Adrenal gland (tissue), 9 donors: ENCODE measurements at regions not wholly inside any gene's neighbourhood (a gene's known extent, or its start where the extent isn't known, plus 50 kb on each side); places are given as distances from the start of the nearest gene placed in this dataset.
"Not testable (repeated sequence)": the region's sequence is repeated elsewhere in the genome, so short reads cannot be mapped to it uniquely, and the experiment has no call there.

Source experiments
- DNase-seq, 7 donors: peaks; one replicate each; pipeline ENCODE4 v3.0.0-alpha.2; 2019 to 2020
- H3K27ac ChIP-seq, 5 donors: fragments of 200-600 bp; sonication (generic) in 4 of 5; 1 replicate in 3 of 5; 2 replicates in 2 of 5; pipeline versions ENCODE4 v1.5.1 to v1.8.0; 2016 to 2020; ENCODE audit warnings: mild to moderate bottlenecking in 1 of 5
- H3K27me3 ChIP-seq: fragments of 200-600 bp; 2 replicates; pipeline ENCODE4 v1.8.0; 2021
- H3K36me3 ChIP-seq, 2 donors: fragments of 200-600 bp; replicated peaks in 1 of 2; 1 replicate in 1 of 2; 2 replicates in 1 of 2; pipeline versions ENCODE4 v1.5.1 to v1.8.0; 2018 to 2022
- H3K4me1 ChIP-seq, 2 donors: fragments of 200-600 bp; replicated peaks in 1 of 2; 1 replicate in 1 of 2; 2 replicates in 1 of 2; pipeline versions ENCODE4 v1.5.1 to v1.8.0; 2018 to 2021
- H3K4me3 ChIP-seq, 4 donors: fragments of 200-600 bp; sonication (generic) in 3 of 4; one replicate each; pipeline ENCODE4 v1.5.1; 2016 to 2018
- H3K9me3 ChIP-seq, 3 donors: fragments of 200-600 bp; sonication (generic) in 1 of 3; replicated peaks in 1 of 3; 1 replicate in 2 of 3; 2 replicates in 1 of 3; pipeline versions ENCODE4 v1.5.1 to v1.8.0; 2016 to 2021
- CTCF ChIP-seq, 6 experiments: fragments of 450-650 bp in 4 of 6; fragments of 200-600 bp in 2 of 6; sonication (generic) in 1 of 6; IDR thresholded peaks; 1 replicate in 5 of 6; 2 replicates in 1 of 6; pipeline versions ENCODE4 v1.5.1 to v1.8.0; 2016 to 2021; ENCODE audit warnings: antibody characterized with exemption in 6 of 6, mild to moderate bottlenecking in 2 of 6, moderate library complexity in 1 of 6
- POLR2A ChIP-seq, 2 donors: fragments of 450-650 bp; IDR thresholded peaks; one replicate each; pipeline ENCODE4 v1.6.1; 2017; ENCODE audit warnings: antibody characterized with exemption in 2 of 2, mild to moderate bottlenecking in 2 of 2, moderate library complexity in 1 of 2
- WGBS, 4 donors: extraction: QIAGEN DNeasy Blood & Tissue Kit in 2 of 4; methylation state at CpG; one replicate each; pipeline versions ENCODE4 v1.1.5 to v1.1.7; 2013 to 2017; 5-methylcytosine and 5-hydroxymethylcytosine counted together
- intact Hi-C, 2 donors: fragments of 100-400 bp; cut with DNase I; formaldehyde crosslinking; loops; one replicate each; pipeline versions ENCODE4 v1.14.1 to v1.15.0; 2022 to 2023
- donor health status: healthy with polysubstance abuse.
- donor health status: Bipolar disorder and iron deficiency.
- donor health status: DM: yes; HTN: yes; CAD: no.
- donor health status: DM: no; HTN: no; CAD: no.
- donor health status: DM: no; HTN: no; CAD: no.

- 65 to 77% (median 73%) methylated on average over 7 of the region's 7 CpGs for WGBS, 4 donors
- intact Hi-C loops, result no loop called here
- no peaks in the 10 kb centered on the region for H3K36me3 ChIP-seq
- H3K9me3 ChIP-seq, result peaks cover 0 to 5% (median 0%) of the 10 kb centered on the region in 3 donors
- no peak overlapping the region for H3K4me3 ChIP-seq
- no peak overlapping the region for H3K27ac ChIP-seq
- H3K27me3 ChIP-seq, result no peaks in the 10 kb centered on the region
- DNase-seq, result no peak
- H3K4me1 ChIP-seq, result no peaks in the 10 kb centered on the region
- TF ChIP-seq POLR2A (IDR thresholded peaks at IDR 0.05) (no peak), CTCF (IDR thresholded peaks at IDR 0.05) (no peak)
Observed at GRCh38 chr21:28066596-28067387, 925.9 kb downstream of the LTN1 start.

GRCh38 chr21:28066076-28066475 lies 926.6 kb downstream of the LTN1 start:
- Histone ChIP-seq H3K4me1 (no peaks in the 10 kb centered on the region), H3K27me3 (no peaks in the 10 kb centered on the region), H3K36me3 (no peaks in the 10 kb centered on the region), H3K4me3 (no peak overlapping the region), H3K27ac (no peak overlapping the region), H3K9me3 (peaks cover 0 to 5% (median 0%) of the 10 kb centered on the region in 3 donors)
- intact Hi-C loops, result no loop called here
- 40 to 64% (median 46%) methylated on average over 1 of the region's 1 CpG for WGBS, 4 donors
- TF ChIP-seq POLR2A (IDR thresholded peaks at IDR 0.05) (no peak), CTCF (IDR thresholded peaks at IDR 0.05) (no peak)
- DNase-seq, result no peak

GRCh38 chr21:28063241-28064216 lies 929.1 kb downstream of the LTN1 start:
- Histone ChIP-seq H3K9me3 (peaks cover 0 to 5% (median 0%) of the 10 kb centered on the region in 3 donors), H3K4me1 (no peaks in the 10 kb centered on the region), H3K4me3 (no peak overlapping the region), H3K27ac (no peak overlapping the region), H3K27me3 (no peaks in the 10 kb centered on the region), H3K36me3 (no peaks in the 10 kb centered on the region)
- intact Hi-C loops, result no loop called here
- 75 to 91% (median 85%) methylated on average over 6 of the region's 6 CpGs for WGBS, 4 donors
- DNase-seq, result no peak
- TF ChIP-seq POLR2A (IDR thresholded peaks at IDR 0.05) (no peak), CTCF (IDR thresholded peaks at IDR 0.05) (no peak)

- H3K4me1 ChIP-seq, H3K4me3 ChIP-seq, H3K36me3 ChIP-seq, DNase-seq, H3K27ac ChIP-seq, H3K27me3 ChIP-seq, H3K9me3 ChIP-seq, intact Hi-C loops: not testable (repeated sequence)
- 67 to 84% (median 75%) methylated on average over 1 of the region's 1 CpG for WGBS, 4 donors
Observed at GRCh38 chr21:28052956-28053355, 939.7 kb downstream of the LTN1 start.
